ENCODE measurements at regions not wholly inside any gene's neighbourhood (a gene's known extent, or its start where the extent isn't known, plus 50 kb on each side); places are given as distances from the start of the nearest gene placed in this dataset.

GRCh38 chr16:54429029-54429428 lies 142.4 kb upstream of the IRX3 start:
- TF ChIP-seq TEAD4 (IDR thresholded peaks at IDR 0.05) = no peak
- TF ChIP-seq RAD21 (IDR thresholded peaks at IDR 0.05; ENCODE audit: low read depth) = no peak
- no peak for TF ChIP-seq USF1 (IDR thresholded peaks at IDR 0.05)
- TF ChIP-seq MAX (IDR thresholded peaks at IDR 0.05) = no peak
- no peak for TF ChIP-seq ZBTB7A (IDR thresholded peaks at IDR 0.05; ENCODE audit: low read depth)
- no peak for TF ChIP-seq TAF1 (IDR thresholded peaks at IDR 0.05; ENCODE audit: low read depth)
- no peak for TF ChIP-seq CEBPB (IDR thresholded peaks at IDR 0.05)
- no peak for TF ChIP-seq EP300 (IDR thresholded peaks at IDR 0.05; ENCODE audit: borderline replicate concordance)
- no peak for TF ChIP-seq CREB1 (IDR thresholded peaks at IDR 0.05; ENCODE audit: low read depth)
- TF ChIP-seq NFIC (IDR thresholded peaks at IDR 0.05) = no peak
- TF ChIP-seq EGR1 (IDR thresholded peaks at IDR 0.05) = no peak
- no peak for TF ChIP-seq REST (IDR thresholded peaks at IDR 0.05; ENCODE audit: low read depth)
- no peak for TF ChIP-seq YY1 (IDR thresholded peaks at IDR 0.05; ENCODE audit: low read depth)
- no peak for TF ChIP-seq TCF12 (IDR thresholded peaks at IDR 0.05; ENCODE audit: low read depth)
- no peak for TF ChIP-seq FOXM1 (IDR thresholded peaks at IDR 0.05; ENCODE audit: borderline replicate concordance, low read depth)

GRCh38 chr16:54426553-54426849 lies 139.9 kb upstream of the IRX3 start:
- TF ChIP-seq NFIC (IDR thresholded peaks at IDR 0.05) = no peak

- no peak for TF ChIP-seq MAX (IDR thresholded peaks at IDR 0.05)
- TF ChIP-seq CREB1 (IDR thresholded peaks at IDR 0.05; ENCODE audit: low read depth) = no peak
- TF ChIP-seq TAF1 (IDR thresholded peaks at IDR 0.05; ENCODE audit: low read depth) = no peak
- TF ChIP-seq EP300 (IDR thresholded peaks at IDR 0.05; ENCODE audit: borderline replicate concordance) = no peak
- TF ChIP-seq TCF12 (IDR thresholded peaks at IDR 0.05; ENCODE audit: low read depth) = no peak
- no peak for TF ChIP-seq YY1 (IDR thresholded peaks at IDR 0.05; ENCODE audit: low read depth)
- no peak for TF ChIP-seq EGR1 (IDR thresholded peaks at IDR 0.05)
- no peak for TF ChIP-seq TEAD4 (IDR thresholded peaks at IDR 0.05)
- TF ChIP-seq RAD21 (IDR thresholded peaks at IDR 0.05; ENCODE audit: low read depth) = no peak
- no peak for TF ChIP-seq CEBPB (IDR thresholded peaks at IDR 0.05)
- TF ChIP-seq NFIC (IDR thresholded peaks at IDR 0.05) = no peak
- no peak for TF ChIP-seq REST (IDR thresholded peaks at IDR 0.05; ENCODE audit: low read depth)
- TF ChIP-seq USF1 (IDR thresholded peaks at IDR 0.05) = no peak
- TF ChIP-seq ZBTB7A (IDR thresholded peaks at IDR 0.05; ENCODE audit: low read depth) = no peak
- TF ChIP-seq FOXM1 (IDR thresholded peaks at IDR 0.05; ENCODE audit: borderline replicate concordance, low read depth) = no peak
These were observed 139.3 kb upstream of the IRX3 start for GRCh38 chr16:54425681-54426552.

- TF ChIP-seq EGR1 (IDR thresholded peaks at IDR 0.05) (no peak), RAD21 (IDR thresholded peaks at IDR 0.05; ENCODE audit: low read depth) (no peak), FOXM1 (IDR thresholded peaks at IDR 0.05; ENCODE audit: borderline replicate concordance, low read depth) (no peak), MAX (IDR thresholded peaks at IDR 0.05) (no peak), YY1 (IDR thresholded peaks at IDR 0.05; ENCODE audit: low read depth) (no peak)
These were observed 138.5 kb upstream of the IRX3 start for GRCh38 chr16:54425068-54425467.

GRCh38 chr16:54424043-54424451 lies 137.5 kb upstream of the IRX3 start:
- TF ChIP-seq CREB1 (IDR thresholded peaks at IDR 0.05; ENCODE audit: low read depth) (no peak), TAF1 (IDR thresholded peaks at IDR 0.05; ENCODE audit: low read depth) (no peak)

- TF ChIP-seq USF1 (IDR thresholded peaks at IDR 0.05) (no peak), ZBTB7A (IDR thresholded peaks at IDR 0.05; ENCODE audit: low read depth) (no peak), EP300 (IDR thresholded peaks at IDR 0.05; ENCODE audit: borderline replicate concordance) (no peak), RAD21 (IDR thresholded peaks at IDR 0.05; ENCODE audit: low read depth) (no peak), TEAD4 (IDR thresholded peaks at IDR 0.05) (no peak), TAF1 (IDR thresholded peaks at IDR 0.05; ENCODE audit: low read depth) (no peak)
These were observed 136.0 kb upstream of the IRX3 start for GRCh38 chr16:54422569-54422978.
